A549 (cell line): ENCODE measurements at regions not wholly inside any gene's neighbourhood (a gene's known extent, or its start where the extent isn't known, plus 50 kb on each side); places are given as distances from the start of the nearest gene placed in this dataset.
A peak's percentile ranks its signal among the peaks of the same experiment; 100 is the strongest.

ENCODE experiments used
- ATAC-seq, 2 experiments: fragments of 200-7000 bp in 1 of 2; fragments of >200 bp in 1 of 2; cut with Nextera tagmentation in 1 of 2; cut with Tn5 transposase in 1 of 2; 3 replicates each; pipeline versions ENCODE4 v1.8.0 to v1.9.1; 2018 to 2020; ENCODE audit warnings: mild to moderate bottlenecking in 1 of 2, moderate library complexity in 1 of 2
- CTCF ChIA-PET: fragments of 300-600 bp; sonication (Branson Sonifier 250); formaldehyde crosslinking; extraction: SDS; loops from one replicate; lab custom pipeline; 2021; ENCODE audit warnings: antibody characterized with exemption, inconsistent platforms; lab: Yijun Ruan, JAX
- POLR2A ChIA-PET: fragments of 350-600 bp; formaldehyde crosslinking; extraction: SDS; loops from one replicate; lab custom pipeline; 2021; ENCODE audit warnings: antibody characterized with exemption, inconsistent platforms; lab: Yijun Ruan, JAX
- DNase-seq, 2 experiments: peaks; one replicate each; pipeline versions ENCODE4 v3.0.0 to v3.0.0-alpha.2; 2011 to 2016; ENCODE audit warnings: low read depth in 1 of 2, low spot score in 1 of 2
- FAIRE-seq: peaks from 2 replicates; lab custom pipeline; 2011; peaks lifted over from hg19 to GRCh38; lab: Jason Lieb, UNC
- H3K27ac ChIP-seq, 2 experiments: fragments of >200 bp; sonication (Bioruptor Twin); formaldehyde crosslinking; 3 replicates each; pipeline ENCODE4 v1.5.1; 2016 to 2017
- H3K4me1 ChIP-seq: fragments of >200 bp; sonication (Bioruptor Twin); formaldehyde crosslinking; 3 replicates; pipeline ENCODE4 v1.6.1; 2016
- H3K4me2 ChIP-seq: fragments of >200 bp; sonication (Bioruptor Twin); formaldehyde crosslinking; 3 replicates; pipeline ENCODE4 v1.6.1; 2016
- H3K4me3 ChIP-seq: fragments of >200 bp; sonication (Bioruptor Twin); formaldehyde crosslinking; 3 replicates; pipeline ENCODE4 v1.5.1; 2016
- H3K9me3 ChIP-seq: fragments of >200 bp; sonication (Bioruptor Twin); formaldehyde crosslinking; 3 replicates; pipeline ENCODE4 v1.6.1; 2016
- CBX2 ChIP-seq: fragments of 200-600 bp; sonication (generic); IDR thresholded peaks from 2 replicates; pipeline ENCODE4 v1.6.1; 2016; ENCODE audit warnings: low read depth, mild to moderate bottlenecking, borderline replicate concordance
- CBX8 ChIP-seq: fragments of 200-600 bp; sonication (generic); IDR thresholded peaks from 2 replicates; pipeline ENCODE4 v1.6.1; 2016
- EHF ChIP-seq: fragments of 250-450 bp; sonication (Bioruptor Pico); IDR thresholded peaks from 2 replicates; pipeline ENCODE4 v1.5.0; 2020; ENCODE audit warnings: mild to moderate bottlenecking
- EHMT2 ChIP-seq: fragments of 200-600 bp; sonication (generic); IDR thresholded peaks from 2 replicates; pipeline ENCODE4 v1.6.1; 2016; ENCODE audit warnings: antibody characterized with exemption, low read depth, mild to moderate bottlenecking, moderate library complexity
- ELK1 ChIP-seq: fragments of 150-350 bp; IDR thresholded peaks from 2 replicates; pipeline ENCODE4 v1.6.1; 2014; ENCODE audit warnings: low read depth, mild to moderate bottlenecking, low read length
- EP300 ChIP-seq, 2 experiments: fragments of >200 bp; sonication (Bioruptor Twin); formaldehyde crosslinking; IDR thresholded peaks; 2 replicates in 1 of 2; 3 replicates in 1 of 2; pipeline ENCODE4 v1.6.1; 2016 to 2017
- ESRRA ChIP-seq: fragments of 150-350 bp; IDR thresholded peaks from 2 replicates; pipeline ENCODE4 v1.6.1; 2014; ENCODE audit warnings: mild to moderate bottlenecking, low read length, borderline replicate concordance
- GATA3 ChIP-seq: IDR thresholded peaks from 2 replicates; pipeline ENCODE4 v1.6.1; 2012; ENCODE audit warnings: borderline replicate concordance
- HEYL ChIP-seq: fragments of 250-450 bp; sonication (Bioruptor Pico); IDR thresholded peaks from 2 replicates; pipeline ENCODE4 v1.8.0; 2021; ENCODE audit warnings: mild to moderate bottlenecking, moderate library complexity
- HOXA7 ChIP-seq: fragments of 250-450 bp; sonication (Bioruptor Pico); IDR thresholded peaks from 2 replicates; pipeline ENCODE4 v1.5.0; 2020; ENCODE audit warnings: mild to moderate bottlenecking, moderate library complexity
- HOXB5 ChIP-seq: fragments of 250-450 bp; sonication (Bioruptor Pico); IDR thresholded peaks from 2 replicates; pipeline ENCODE4 v1.5.0; 2020; ENCODE audit warnings: mild to moderate bottlenecking, moderate library complexity
- JUN ChIP-seq, 2 experiments: fragments of >200 bp; sonication (Bioruptor Twin); formaldehyde crosslinking; IDR thresholded peaks; 2 replicates in 1 of 2; 3 replicates in 1 of 2; pipeline ENCODE4 v1.6.1; 2016 to 2017
- JUNB ChIP-seq: fragments of >200 bp; sonication (Bioruptor Twin); formaldehyde crosslinking; IDR thresholded peaks from 2 replicates; pipeline ENCODE4 v1.6.1; 2016
- KDM1A ChIP-seq: fragments of 200-600 bp; sonication (generic); IDR thresholded peaks from 2 replicates; pipeline ENCODE4 v1.6.1; 2016; ENCODE audit warnings: low read depth, mild to moderate bottlenecking
- MAX ChIP-seq: IDR thresholded peaks from 2 replicates; pipeline ENCODE4 v1.6.1; 2012
- MYC ChIP-seq: IDR thresholded peaks from 2 replicates; pipeline ENCODE4 v1.6.1; 2012; ENCODE audit warnings: mild to moderate bottlenecking, inconsistent platforms, low read length, improper control_type of control experiment, borderline replicate concordance
- NPAS2 ChIP-seq: fragments of 250-450 bp; sonication (Bioruptor Pico); IDR thresholded peaks from 2 replicates; pipeline ENCODE4 v1.8.0; 2022; ENCODE audit warnings: mild to moderate bottlenecking, moderate library complexity, borderline replicate concordance
- NR3C1 ChIP-seq: fragments of >200 bp; sonication (Bioruptor Twin); formaldehyde crosslinking; IDR thresholded peaks from 3 replicates; pipeline ENCODE4 v1.6.1; 2017
- RNF2 ChIP-seq: fragments of 200-600 bp; sonication (generic); IDR thresholded peaks from 2 replicates; pipeline ENCODE4 v1.6.1; 2016; ENCODE audit warnings: low read depth, mild to moderate bottlenecking, antibody characterized with exemption, moderate library complexity, borderline replicate concordance
- TFCP2L1 ChIP-seq: fragments of 250-450 bp; sonication (Bioruptor Pico); IDR thresholded peaks from 2 replicates; pipeline ENCODE4 v1.5.0; 2021; ENCODE audit warnings: mild to moderate bottlenecking
- TP53 ChIP-seq: fragments of 250-450 bp; sonication (Bioruptor Pico); IDR thresholded peaks from 2 replicates; pipeline ENCODE4 v1.5.0; 2021; ENCODE audit warnings: mild to moderate bottlenecking, moderate library complexity
- ZFP36 ChIP-seq: fragments of 450-650 bp; IDR thresholded peaks from 2 replicates; pipeline ENCODE4 v1.6.1; 2014; ENCODE audit warnings: borderline replicate concordance; ENCODE audit not compliant: partially characterized antibody
- ZNF302 ChIP-seq: fragments of 250-450 bp; sonication (Bioruptor Pico); IDR thresholded peaks from 2 replicates; pipeline ENCODE4 v1.9.0; 2021; ENCODE audit warnings: inconsistent platforms, mild to moderate bottlenecking, moderate library complexity
- WGBS: methylation state at CpG from one replicate; pipeline ENCODE4 v1.1.6; 2017; ENCODE audit errors: missing lambda C conversion rate; 5-methylcytosine and 5-hydroxymethylcytosine counted together
- TF ChIP-seq, protein P1 (sequence below): fragments of 250-450 bp; sonication (Bioruptor Pico); IDR thresholded peaks from 2 replicates; pipeline ENCODE4 v1.5.0; 2020; ENCODE audit warnings: low read depth, mild to moderate bottlenecking, moderate library complexity
- TF ChIP-seq, protein P2 (sequence below): fragments of >200 bp; sonication (Bioruptor Twin); formaldehyde crosslinking; IDR thresholded peaks from 3 replicates; pipeline ENCODE4 v1.6.1; 2016
- TF ChIP-seq, protein P3 (sequence below): fragments of 200-600 bp; sonication (generic); IDR thresholded peaks from 2 replicates; pipeline ENCODE4 v1.6.1; 2016; ENCODE audit warnings: antibody characterized with exemption, mild to moderate bottlenecking, moderate library complexity

DNA sequence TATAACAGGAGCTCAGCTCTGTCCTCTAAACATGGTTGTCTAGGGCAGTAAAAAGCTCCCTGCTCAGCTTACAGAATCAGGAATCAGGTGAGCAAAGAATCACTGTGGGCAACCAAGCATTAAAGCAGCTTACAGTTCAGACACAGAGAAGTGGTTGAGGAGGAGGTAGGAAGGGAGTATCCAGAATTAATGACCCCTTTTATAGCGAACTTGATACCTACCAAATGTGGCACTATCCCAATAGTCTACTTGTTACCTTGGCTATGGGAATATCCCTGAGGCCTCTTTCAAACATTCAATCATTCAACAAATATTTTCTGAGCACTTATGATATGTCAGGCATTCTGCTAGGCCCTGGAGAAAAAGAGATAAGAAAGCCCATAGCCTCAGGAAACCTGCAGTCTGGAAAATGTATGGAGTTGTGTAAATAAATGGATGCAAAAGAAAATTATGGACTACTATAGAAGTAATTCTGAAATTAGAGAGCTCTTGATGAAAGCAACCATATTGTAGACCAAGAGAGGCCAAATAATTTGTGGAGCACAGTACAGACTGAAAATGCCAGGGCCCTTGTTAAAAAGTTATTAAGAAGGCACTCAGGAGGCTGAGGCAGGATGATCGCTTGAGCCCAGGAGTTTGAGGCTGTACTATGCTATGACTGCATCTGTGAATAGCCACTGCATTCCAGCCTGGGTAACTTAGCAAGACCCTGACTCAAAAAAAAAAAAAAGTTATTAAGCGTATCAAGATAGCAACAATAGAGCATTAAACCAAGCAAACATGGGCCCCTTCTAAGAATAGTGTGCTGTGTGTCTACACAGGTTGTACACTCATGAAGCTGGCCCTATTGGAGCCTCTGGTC is 134.0 kb upstream of the CPSF6 start:
- CTCF ChIA-PET = interaction anchor here (1.2 to 1.9 kb wide), 4 partner anchors 16 to 51 kb away, joined by 3 to 5 read pairs (median 4); no protein-coding TSS in a partner anchor

GRCh38 chr12:69106482-69107118 is 132.8 kb upstream of the CPSF6 start:
- WGBS = 84% methylated on average over 2 of the region's 2 CpGs
- DNase-seq = no peak
- H3K27ac ChIP-seq = peak overlapping the region in 1 of 2 experiments; percentile 19; a peak in 1 of 6 replicates
- TF ChIP-seq NR3C1 (no peak), KDM1A (no peak), EHF (no peak), HOXB5 (CRISPR knock-in tag) (no peak), TFCP2L1 (CRISPR knock-in tag) (no peak), JUN (IDR thresholded peaks at IDR 0.05) (no peak), EHMT2 (no peak), NPAS2 (no peak), ZNF302 (CRISPR knock-in tag) (no peak), ZFP36 (no peak), CBX8 (no peak), GATA3 (no peak), JUNB (no peak), CBX2 (no peak), RNF2 (no peak)
- TF ChIP-seq, protein P1, sequence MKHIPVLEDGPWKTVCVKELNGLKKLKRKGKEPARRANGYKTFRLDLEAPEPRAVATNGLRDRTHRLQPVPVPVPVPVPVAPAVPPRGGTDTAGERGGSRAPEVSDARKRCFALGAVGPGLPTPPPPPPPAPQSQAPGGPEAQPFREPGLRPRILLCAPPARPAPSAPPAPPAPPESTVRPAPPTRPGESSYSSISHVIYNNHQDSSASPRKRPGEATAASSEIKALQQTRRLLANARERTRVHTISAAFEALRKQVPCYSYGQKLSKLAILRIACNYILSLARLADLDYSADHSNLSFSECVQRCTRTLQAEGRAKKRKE (CRISPR knock-in tag) = no peak
- TF ChIP-seq, protein P2, sequence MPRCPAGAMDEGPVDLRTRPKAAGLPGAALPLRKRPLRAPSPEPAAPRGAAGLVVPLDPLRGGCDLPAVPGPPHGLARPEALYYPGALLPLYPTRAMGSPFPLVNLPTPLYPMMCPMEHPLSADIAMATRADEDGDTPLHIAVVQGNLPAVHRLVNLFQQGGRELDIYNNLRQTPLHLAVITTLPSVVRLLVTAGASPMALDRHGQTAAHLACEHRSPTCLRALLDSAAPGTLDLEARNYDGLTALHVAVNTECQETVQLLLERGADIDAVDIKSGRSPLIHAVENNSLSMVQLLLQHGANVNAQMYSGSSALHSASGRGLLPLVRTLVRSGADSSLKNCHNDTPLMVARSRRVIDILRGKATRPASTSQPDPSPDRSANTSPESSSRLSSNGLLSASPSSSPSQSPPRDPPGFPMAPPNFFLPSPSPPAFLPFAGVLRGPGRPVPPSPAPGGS = no peak
- TF ChIP-seq, all 56 proteins: peak for 0
- ATAC-seq (no peak), FAIRE-seq (no peak)
- H3K4me3 ChIP-seq = no peak overlapping the region
- ChIA-PET CTCF (interaction anchor here (0.6 to 1.4 kb wide), 5 partner anchors 11 to 70 kb away, joined by 3 to 4 read pairs (median 3); no protein-coding TSS in a partner anchor), POLR2A (no interaction called here)
- peaks cover 10% of the 10 kb centered on the region; the same call in 1 of the 3 replicates for H3K4me1 ChIP-seq
- H3K9me3 ChIP-seq = no peaks in the 10 kb centered on the region
- no peak overlapping the region for H3K4me2 ChIP-seq

More for the DNA sequence above, 134.0 kb upstream of the CPSF6 start:
- POLR2A ChIA-PET = no interaction called here
- DNase-seq (no peak), ATAC-seq (no peak)
- Histone ChIP-seq H3K4me1 (peaks cover 10% of the 10 kb centered on the region; the same call in 1 of the 3 replicates), H3K9me3 (no peaks in the 10 kb centered on the region)
- TF ChIP-seq HEYL (CRISPR knock-in tag) (no peak), ZFP36 (no peak), MYC (no peak), TP53 (CRISPR knock-in tag) (no peak)
- TF ChIP-seq, all 56 proteins: peak for 0
- FAIRE-seq = no peak
- H3K27ac ChIP-seq = no peak overlapping the region
- WGBS = 90% methylated on average over 3 of the region's 3 CpGs
- H3K4me2 ChIP-seq = no peak overlapping the region
- no peak overlapping the region for H3K4me3 ChIP-seq

GRCh38 chr12:69107541-69107940 is 131.8 kb upstream of the CPSF6 start:
- CTCF ChIA-PET = interaction anchor here (0.9 to 1.3 kb wide), 2 partner anchors 10 to 11 kb away, joined by 3 to 4 read pairs; no protein-coding TSS in a partner anchor
- 30% methylated on average over 1 of the region's 1 CpG for WGBS
- ATAC-seq (no peak), DNase-seq (no peak), FAIRE-seq (no peak)
- Histone ChIP-seq H3K4me1 (peaks cover 10% of the 10 kb centered on the region; the same call in 1 of the 3 replicates), H3K4me2 (peak overlapping the region; percentile 42; the same call in 1 of the 3 replicates), H3K27ac (peak overlapping the region in 1 of 2 experiments; percentile 19; a peak in 1 of 6 replicates), H3K9me3 (no peaks in the 10 kb centered on the region), H3K4me3 (no peak overlapping the region)
- POLR2A ChIA-PET = no interaction called here
- TF ChIP-seq HOXA7 = no peak
- TF ChIP-seq EP300 (IDR thresholded peaks at IDR 0.05) = no peak
- TF ChIP-seq ELK1 = no peak
- TF ChIP-seq MAX = no peak
- TF ChIP-seq ESRRA = no peak
- TF ChIP-seq, protein P3, sequence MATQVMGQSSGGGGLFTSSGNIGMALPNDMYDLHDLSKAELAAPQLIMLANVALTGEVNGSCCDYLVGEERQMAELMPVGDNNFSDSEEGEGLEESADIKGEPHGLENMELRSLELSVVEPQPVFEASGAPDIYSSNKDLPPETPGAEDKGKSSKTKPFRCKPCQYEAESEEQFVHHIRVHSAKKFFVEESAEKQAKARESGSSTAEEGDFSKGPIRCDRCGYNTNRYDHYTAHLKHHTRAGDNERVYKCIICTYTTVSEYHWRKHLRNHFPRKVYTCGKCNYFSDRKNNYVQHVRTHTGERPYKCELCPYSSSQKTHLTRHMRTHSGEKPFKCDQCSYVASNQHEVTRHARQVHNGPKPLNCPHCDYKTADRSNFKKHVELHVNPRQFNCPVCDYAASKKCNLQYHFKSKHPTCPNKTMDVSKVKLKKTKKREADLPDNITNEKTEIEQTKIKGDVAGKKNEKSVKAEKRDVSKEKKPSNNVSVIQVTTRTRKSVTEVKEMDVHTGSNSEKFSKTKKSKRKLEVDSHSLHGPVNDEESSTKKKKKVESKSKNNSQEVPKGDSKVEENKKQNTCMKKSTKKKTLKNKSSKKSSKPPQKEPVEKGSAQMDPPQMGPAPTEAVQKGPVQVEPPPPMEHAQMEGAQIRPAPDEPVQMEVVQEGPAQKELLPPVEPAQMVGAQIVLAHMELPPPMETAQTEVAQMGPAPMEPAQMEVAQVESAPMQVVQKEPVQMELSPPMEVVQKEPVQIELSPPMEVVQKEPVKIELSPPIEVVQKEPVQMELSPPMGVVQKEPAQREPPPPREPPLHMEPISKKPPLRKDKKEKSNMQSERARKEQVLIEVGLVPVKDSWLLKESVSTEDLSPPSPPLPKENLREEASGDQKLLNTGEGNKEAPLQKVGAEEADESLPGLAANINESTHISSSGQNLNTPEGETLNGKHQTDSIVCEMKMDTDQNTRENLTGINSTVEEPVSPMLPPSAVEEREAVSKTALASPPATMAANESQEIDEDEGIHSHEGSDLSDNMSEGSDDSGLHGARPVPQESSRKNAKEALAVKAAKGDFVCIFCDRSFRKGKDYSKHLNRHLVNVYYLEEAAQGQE = no peak
- no peak for TF ChIP-seq GATA3
